H9 (cell line): ENCODE measurements at regions not wholly inside any gene's neighbourhood (a gene's known extent, or its start where the extent isn't known, plus 50 kb on each side); places are given as distances from the start of the nearest gene placed in this dataset.

Experiments used
- DNase-seq: peaks from one replicate; pipeline ENCODE4 v3.0.0-alpha.2; 2017
- H2AFZ ChIP-seq: one replicate; pipeline ENCODE4 v1.6.1; 2013; ENCODE audit warnings: mild to moderate bottlenecking, low read length, control low read depth, moderate library complexity
- H2AK5ac ChIP-seq: 2 replicates; pipeline ENCODE4 v1.6.1; 2013; ENCODE audit warnings: low read length, control low read depth, mixed read lengths; ENCODE audit not compliant: insufficient read length
- H2BK120ac ChIP-seq: one replicate; pipeline ENCODE4 v1.6.1; 2013; ENCODE audit warnings: low read depth, mild to moderate bottlenecking, low read length, control low read depth, inconsistent platforms; ENCODE audit not compliant: poor library complexity, severe bottlenecking
- H2BK12ac ChIP-seq: 2 replicates; pipeline ENCODE4 v1.6.1; 2013; ENCODE audit warnings: low read length, control low read depth, mixed read lengths, low read depth; ENCODE audit not compliant: insufficient read length
- H2BK15ac ChIP-seq: 2 replicates; pipeline ENCODE4 v1.6.1; 2013; ENCODE audit warnings: low read depth, low read length, control low read depth
- H2BK20ac ChIP-seq: one replicate; pipeline ENCODE4 v1.6.1; 2013; ENCODE audit warnings: low read depth, mild to moderate bottlenecking, low read length, control low read depth, inconsistent platforms; ENCODE audit not compliant: poor library complexity, severe bottlenecking
- H2BK5ac ChIP-seq: 2 replicates; pipeline ENCODE4 v1.6.1; 2013; ENCODE audit warnings: low read length, control low read depth, mixed read lengths; ENCODE audit not compliant: insufficient read length
- H3K14ac ChIP-seq: 2 replicates; pipeline ENCODE4 v1.6.1; 2013; ENCODE audit warnings: low read length, control low read depth; ENCODE audit not compliant: insufficient read depth
- H3K18ac ChIP-seq: 2 replicates; pipeline ENCODE4 v1.6.1; 2013; ENCODE audit warnings: low read depth, mild to moderate bottlenecking, mixed read lengths, low read length, control low read depth; ENCODE audit not compliant: insufficient read length
- H3K23ac ChIP-seq: 2 replicates; pipeline ENCODE4 v1.6.1; 2013; ENCODE audit warnings: low read length, control low read depth, mixed read lengths, low read depth; ENCODE audit not compliant: insufficient read length
- H3K23me2 ChIP-seq: 2 replicates; pipeline ENCODE4 v1.6.1; 2013; ENCODE audit warnings: low read depth, mild to moderate bottlenecking, mixed read lengths, low read length, control low read depth; ENCODE audit not compliant: insufficient read length, poor library complexity, severe bottlenecking
- H3K27ac ChIP-seq: 2 replicates; pipeline ENCODE4 v1.5.1; 2013; ENCODE audit warnings: low read length, control low read depth, mixed read lengths, low read depth; ENCODE audit not compliant: insufficient read length
- H3K27me3 ChIP-seq: 2 replicates; pipeline ENCODE4 v1.6.1; 2013; ENCODE audit warnings: low read length, control low read depth, inconsistent platforms; ENCODE audit not compliant: insufficient read depth
- H3K4ac ChIP-seq: 2 replicates; pipeline ENCODE4 v1.6.1; 2013; ENCODE audit warnings: low read depth, mild to moderate bottlenecking, control low read depth, inconsistent platforms, low read length, moderate library complexity
- H3K4me1 ChIP-seq: 2 replicates; pipeline ENCODE4 v1.6.1; 2013; ENCODE audit warnings: low read length, control low read depth, inconsistent platforms; ENCODE audit not compliant: insufficient read depth
- H3K4me2 ChIP-seq: 2 replicates; pipeline ENCODE4 v1.6.1; 2013; ENCODE audit warnings: low read length, control low read depth, mixed read lengths; ENCODE audit not compliant: insufficient read length, insufficient read depth
- H3K56ac ChIP-seq: 2 replicates; pipeline ENCODE4 v1.6.1; 2013; ENCODE audit warnings: low read depth, mild to moderate bottlenecking, mixed read lengths, low read length, control low read depth; ENCODE audit not compliant: insufficient read length
- H3K79me1 ChIP-seq: 2 replicates; pipeline ENCODE4 v1.6.1; 2013; ENCODE audit warnings: low read depth, mild to moderate bottlenecking, moderate library complexity, low read length, control low read depth, inconsistent platforms; ENCODE audit not compliant: insufficient read depth, poor library complexity, severe bottlenecking
- H3K79me2 ChIP-seq: 2 replicates; pipeline ENCODE4 v1.6.1; 2013; ENCODE audit warnings: low read length, control low read depth, inconsistent platforms; ENCODE audit not compliant: insufficient read depth
- H3K9ac ChIP-seq: 2 replicates; pipeline ENCODE4 v1.6.1; 2013; ENCODE audit warnings: low read length, control low read depth, mixed read lengths; ENCODE audit not compliant: insufficient read length; ENCODE audit errors: extremely low read depth
- H3K9me3 ChIP-seq: one replicate; pipeline ENCODE4 v1.6.1; 2013; ENCODE audit warnings: low read depth, low read length, inconsistent platforms; ENCODE audit not compliant: control insufficient read depth
- H3T11ph ChIP-seq: one replicate; pipeline ENCODE4 v1.6.1; 2013; ENCODE audit warnings: mild to moderate bottlenecking, low read length, control low read depth, inconsistent platforms
- H4K20me1 ChIP-seq: one replicate; pipeline ENCODE4 v1.6.1; 2013; ENCODE audit not compliant: control insufficient read depth, insufficient read length, insufficient read depth
- H4K5ac ChIP-seq: 2 replicates; pipeline ENCODE4 v1.6.1; 2013; ENCODE audit warnings: low read depth, mild to moderate bottlenecking, mixed read lengths, low read length, control low read depth; ENCODE audit not compliant: insufficient read length
- H4K8ac ChIP-seq: replicated peaks from 2 replicates; pipeline ENCODE4 v1.6.1; 2013; ENCODE audit warnings: low read length, control low read depth, mixed read lengths, low read depth; ENCODE audit not compliant: insufficient read length
- H4K91ac ChIP-seq: 2 replicates; pipeline ENCODE4 v1.6.1; 2013; ENCODE audit warnings: low read depth, mild to moderate bottlenecking, moderate library complexity, mixed read lengths, low read length, control low read depth; ENCODE audit not compliant: insufficient read length
- H3K27ac Mint-ChIP-seq, 3 experiments: 2 replicates in 2 of 3; 3 replicates in 1 of 3; pipeline ENCODE4 v1.8.0; 2020 to 2021; ENCODE audit warnings: mixed read lengths in 3 of 3, mild to moderate bottlenecking in 1 of 3, moderate library complexity in 1 of 3
- H3K27me3 Mint-ChIP-seq: 2 replicates; pipeline ENCODE4 v1.8.0; 2021; ENCODE audit warnings: low read depth, mild to moderate bottlenecking, moderate library complexity, mixed read lengths
- H3K36me3 Mint-ChIP-seq, 3 experiments: 2 replicates in 2 of 3; 3 replicates in 1 of 3; pipeline ENCODE4 v1.8.0; 2020 to 2021; ENCODE audit warnings: low read depth in 3 of 3, mixed read lengths in 3 of 3; ENCODE audit not compliant: insufficient read depth in 1 of 3
- H3K4me1 Mint-ChIP-seq, 2 experiments: 2 replicates each; pipeline ENCODE4 v1.8.0; 2020; ENCODE audit warnings: mixed read lengths in 2 of 2
- H3K4me3 Mint-ChIP-seq, 2 experiments: 2 replicates in 1 of 2; 3 replicates in 1 of 2; pipeline ENCODE4 v1.8.0; 2020 to 2021; ENCODE audit warnings: mild to moderate bottlenecking in 2 of 2, mixed read lengths in 2 of 2, moderate library complexity in 1 of 2
- H3K9me3 Mint-ChIP-seq, 2 experiments: 2 replicates in 1 of 2; 3 replicates in 1 of 2; pipeline ENCODE4 v1.8.0; 2020; ENCODE audit warnings: mild to moderate bottlenecking in 2 of 2, mixed read lengths in 2 of 2, moderate library complexity in 1 of 2
- WGBS: extraction: QIAGEN DNeasy Blood & Tissue Kit; methylation state at CpG from one replicate; pipeline ENCODE4 v1.1.7; 2013; ENCODE audit warnings: missing lambda C conversion rate, low lambda C conversion rate, mixed read lengths; ENCODE audit not compliant: insufficient read length; ENCODE audit errors: extremely low coverage; 5-methylcytosine and 5-hydroxymethylcytosine counted together
- TF ChIP-seq, protein P1 (sequence below): fragments of 200-600 bp; sonication (generic); conservative IDR thresholded peaks from 3 replicates; pipeline ENCODE4 v1.8.0; 2021; ENCODE audit warnings: antibody characterized with exemption, mild to moderate bottlenecking

DNA sequence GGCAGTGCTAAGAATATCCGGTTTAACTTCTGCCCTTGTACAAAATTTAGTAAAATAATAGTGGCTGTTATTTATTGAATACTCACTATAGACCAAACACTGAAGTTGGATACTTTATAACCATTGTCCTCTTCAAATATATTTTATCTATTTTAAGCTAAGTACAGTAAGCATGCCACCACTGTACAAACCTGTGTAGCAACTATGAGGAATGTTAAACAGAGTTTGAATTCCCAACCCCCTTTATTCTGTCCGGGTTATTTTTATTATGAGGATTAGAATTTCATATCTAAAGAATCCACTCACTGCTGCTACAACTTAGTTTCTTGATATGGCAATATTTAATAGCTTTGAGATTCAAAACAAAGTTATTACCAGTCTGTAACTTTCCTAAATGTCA is 203.5 kb upstream of the RBMS3 start:
- no peaks in the 10 kb centered on the region for H3K27me3 Mint-ChIP-seq
- no peak overlapping the region for H3K18ac ChIP-seq
- no peak for DNase-seq

More for the DNA sequence above, 203.5 kb upstream of the RBMS3 start:
- Histone ChIP-seq H4K20me1 (no peaks in the 10 kb centered on the region), H3K79me1 (no peaks in the 10 kb centered on the region), H4K8ac (no peak overlapping the region), H3K4me1 (no peaks in the 10 kb centered on the region), H4K91ac (no peak overlapping the region), H3K23ac (no peak overlapping the region), H3K4ac (no peak overlapping the region), H3K9me3 (no peaks in the 10 kb centered on the region), H3K9ac (no peak overlapping the region), H3K79me2 (no peaks in the 10 kb centered on the region), H2BK15ac (no peak overlapping the region), H3K23me2 (no peaks in the 10 kb centered on the region), H2BK12ac (no peak overlapping the region), H3K56ac (no peak overlapping the region), H2BK120ac (no peak overlapping the region), H2BK5ac (no peak overlapping the region), H3K4me2 (no peak overlapping the region), H3K27me3 (no peaks in the 10 kb centered on the region), H2AK5ac (no peak overlapping the region), H4K5ac (no peak overlapping the region), H2AFZ (no peak overlapping the region), H2BK20ac (no peak overlapping the region), H3T11ph (no peak overlapping the region), H3K27ac (no peak overlapping the region), H3K14ac (no peak overlapping the region)
- Mint-ChIP-seq H3K27ac (no peak overlapping the region), H3K4me1 (peaks cover 5% of the 10 kb centered on the region in 2 experiments; a peak in 3 of 4 replicates), H3K9me3 (peaks cover 6 to 7% of the 10 kb centered on the region in 2 experiments; a peak in 4 of 5 replicates), H3K4me3 (no peak overlapping the region), H3K36me3 (peaks cover 0 to 1% (median 0%) of the 10 kb centered on the region in 3 experiments; a peak in 2 of 7 replicates)
- no CpG with 5 or more reads among the region's 2 CpGs for WGBS
- TF ChIP-seq, protein P1, sequence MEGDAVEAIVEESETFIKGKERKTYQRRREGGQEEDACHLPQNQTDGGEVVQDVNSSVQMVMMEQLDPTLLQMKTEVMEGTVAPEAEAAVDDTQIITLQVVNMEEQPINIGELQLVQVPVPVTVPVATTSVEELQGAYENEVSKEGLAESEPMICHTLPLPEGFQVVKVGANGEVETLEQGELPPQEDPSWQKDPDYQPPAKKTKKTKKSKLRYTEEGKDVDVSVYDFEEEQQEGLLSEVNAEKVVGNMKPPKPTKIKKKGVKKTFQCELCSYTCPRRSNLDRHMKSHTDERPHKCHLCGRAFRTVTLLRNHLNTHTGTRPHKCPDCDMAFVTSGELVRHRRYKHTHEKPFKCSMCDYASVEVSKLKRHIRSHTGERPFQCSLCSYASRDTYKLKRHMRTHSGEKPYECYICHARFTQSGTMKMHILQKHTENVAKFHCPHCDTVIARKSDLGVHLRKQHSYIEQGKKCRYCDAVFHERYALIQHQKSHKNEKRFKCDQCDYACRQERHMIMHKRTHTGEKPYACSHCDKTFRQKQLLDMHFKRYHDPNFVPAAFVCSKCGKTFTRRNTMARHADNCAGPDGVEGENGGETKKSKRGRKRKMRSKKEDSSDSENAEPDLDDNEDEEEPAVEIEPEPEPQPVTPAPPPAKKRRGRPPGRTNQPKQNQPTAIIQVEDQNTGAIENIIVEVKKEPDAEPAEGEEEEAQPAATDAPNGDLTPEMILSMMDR, result no peak
